NCI-H2107 treated with DMSO at 0.1 percent for 48 hours (cell line): ENCODE measurements at regions not wholly inside any gene's neighbourhood (a gene's known extent, or its start where the extent isn't known, plus 50 kb on each side); places are given as distances from the start of the nearest gene placed in this dataset.

Experiments
- DNase-seq: peaks from one replicate; lab custom pipeline; 2025; ENCODE audit not compliant: unreplicated experiment; lab: John Stamatoyannopoulos, UW

DNA sequence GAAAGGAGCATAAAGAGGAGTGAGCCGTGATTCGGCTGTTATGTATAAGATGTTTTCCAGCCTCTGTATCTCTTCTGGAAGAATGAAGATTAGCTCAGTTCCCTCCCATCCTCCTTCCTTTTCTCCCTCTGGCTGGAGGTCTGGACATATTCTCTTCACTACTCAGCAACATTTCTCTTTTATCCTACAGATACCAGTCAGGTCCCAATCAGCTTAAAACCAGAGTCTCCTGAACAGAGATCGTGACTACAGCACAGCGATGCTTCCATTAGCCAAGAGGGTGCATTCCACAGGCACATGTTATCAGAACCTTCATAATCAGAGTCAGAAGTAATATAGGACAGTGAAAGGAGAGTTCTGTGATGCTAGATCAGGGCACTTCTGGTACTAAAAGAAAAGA, 133.9 kb upstream of the SOX4 start:
- DNase-seq = no peak

- no peak for DNase-seq
These were observed 131.6 kb upstream of the SOX4 start for GRCh38 chr6:21461844-21462518.

GRCh38 chr6:21462519-21462852, 131.1 kb upstream of the SOX4 start:
- DNase-seq = no peak

DNA sequence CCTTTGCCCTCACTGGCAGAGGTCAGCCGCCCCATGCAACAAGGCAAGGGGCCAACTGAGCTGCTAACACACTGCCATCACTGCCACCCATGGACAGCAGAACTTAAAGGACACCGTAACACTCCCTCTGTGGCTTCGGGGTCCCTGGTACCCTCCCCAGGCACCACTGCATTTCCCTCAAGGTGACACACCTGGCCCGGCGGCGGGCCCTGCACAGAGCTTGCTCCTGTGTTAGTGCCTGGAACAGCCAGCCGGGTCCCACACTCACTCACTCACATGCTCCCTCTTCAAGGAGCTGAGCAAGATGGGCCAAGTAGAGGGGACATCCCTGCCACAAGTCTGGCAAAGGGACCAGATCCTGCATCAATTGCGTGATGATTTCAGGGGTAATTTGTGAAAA, 126.5 kb upstream of the SOX4 start:
- DNase-seq = no peak

DNA sequence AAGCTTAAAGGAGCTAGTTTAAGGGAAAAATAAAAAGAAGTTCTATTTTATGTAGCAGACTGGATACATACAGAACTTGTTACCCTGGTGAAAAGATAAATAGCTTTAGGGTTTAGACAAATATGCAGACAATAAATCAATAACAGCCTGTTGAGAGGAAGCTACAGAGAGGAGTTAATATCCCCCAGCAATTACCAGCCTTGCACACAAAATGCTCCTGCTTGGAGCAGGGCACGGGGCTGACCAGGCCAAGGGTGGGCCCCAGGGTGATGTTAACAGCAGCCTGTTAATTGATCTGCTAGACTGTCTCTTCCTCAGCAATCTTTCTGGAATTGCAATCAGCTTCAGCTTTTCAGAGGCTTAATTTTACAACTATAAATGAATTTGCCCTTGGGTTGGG, 125.1 kb upstream of the SOX4 start:
- no peak for DNase-seq

DNA sequence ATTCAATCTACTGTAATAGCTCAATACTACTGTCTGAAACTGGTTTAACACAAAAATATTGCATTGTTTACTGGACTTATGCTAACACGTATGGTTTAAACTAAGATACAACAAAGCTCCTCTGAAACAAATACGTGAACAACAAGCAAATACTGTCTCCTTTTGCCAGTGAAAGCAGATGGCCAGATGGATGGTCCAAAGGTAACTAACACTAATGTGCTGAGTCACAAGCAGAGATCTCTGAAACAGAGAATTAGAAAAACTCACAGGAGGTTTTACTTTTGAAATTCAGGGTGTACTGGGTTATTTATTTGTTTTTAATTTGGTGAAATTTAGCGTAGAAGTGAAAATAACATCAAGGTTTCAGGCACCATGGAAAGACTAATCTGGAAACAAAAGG, 124.3 kb upstream of the SOX4 start:
- no peak for DNase-seq

GRCh38 chr6:21476112-21476511, 117.4 kb upstream of the SOX4 start:
- DNase-seq = no peak

GRCh38 chr6:21478411-21478810, 115.1 kb upstream of the SOX4 start:
- no peak for DNase-seq

- no peak for DNase-seq
These were observed 114.5 kb upstream of the SOX4 start for GRCh38 chr6:21478883-21479539.

DNA sequence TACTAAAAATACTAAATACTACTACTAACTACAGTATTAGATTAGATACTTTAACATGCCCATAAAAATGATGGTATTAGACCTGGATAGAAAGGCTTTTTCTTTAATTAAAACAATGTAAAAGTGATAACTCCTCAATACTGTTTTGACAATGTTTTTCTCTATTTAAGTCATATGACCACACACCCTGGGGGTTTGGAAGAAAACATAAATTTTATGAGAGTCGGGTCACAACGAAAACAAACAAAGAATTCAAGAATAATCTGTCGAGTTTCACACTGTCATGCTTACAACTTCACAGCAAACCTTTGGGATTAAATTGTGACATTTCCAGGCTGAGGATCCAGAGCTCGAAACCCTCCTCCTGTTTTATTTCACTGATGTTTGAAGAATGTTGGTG, 107.4 kb upstream of the SOX4 start:
- DNase-seq = no peak

- DNase-seq = no peak
These were observed 103.7 kb upstream of the SOX4 start for GRCh38 chr6:21489826-21490225.

DNA sequence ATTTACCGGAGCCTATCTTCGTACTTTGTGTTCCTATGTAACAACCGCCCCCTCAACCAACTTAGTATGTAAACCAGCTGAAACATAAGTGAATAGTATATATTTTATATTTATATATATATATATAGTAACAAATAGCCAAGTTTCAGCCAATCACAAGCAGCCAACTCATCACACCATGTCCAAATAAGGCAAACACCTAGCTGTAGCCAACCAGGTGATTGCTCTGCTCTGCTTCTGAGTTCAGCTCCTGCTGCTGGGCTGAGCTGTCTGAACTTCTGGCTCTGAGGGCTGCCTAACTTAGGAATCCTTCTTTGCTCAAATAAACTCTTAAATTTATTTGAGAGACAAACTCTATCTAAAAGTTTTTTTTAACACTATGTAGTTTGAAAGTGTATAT, 101.6 kb upstream of the SOX4 start:
- no peak for DNase-seq

GRCh38 chr6:21494505-21494904, 99.0 kb upstream of the SOX4 start:
- no peak for DNase-seq

DNA sequence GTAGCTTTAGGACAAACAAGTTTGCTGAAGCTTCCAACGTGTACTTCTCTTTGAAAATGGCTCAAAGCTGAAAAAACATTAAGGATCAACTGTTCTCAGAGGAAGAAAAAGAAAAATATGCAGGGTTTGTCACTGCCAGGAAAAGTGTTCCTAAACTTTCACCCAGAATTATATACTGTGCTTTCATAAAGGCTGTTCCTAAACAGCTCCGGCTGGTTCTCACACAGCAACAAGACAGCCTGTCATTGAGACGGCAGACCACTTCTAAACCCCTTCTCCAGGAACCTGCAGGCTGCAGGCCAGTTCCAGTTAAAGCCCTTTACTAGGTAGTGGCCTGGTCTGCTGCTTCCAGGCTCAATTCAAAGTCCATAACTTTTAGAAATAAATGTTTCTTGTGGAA, 97.4 kb upstream of the SOX4 start:
- DNase-seq = no peak

GRCh38 chr6:21496706-21497105, 96.8 kb upstream of the SOX4 start:
- no peak for DNase-seq

DNA sequence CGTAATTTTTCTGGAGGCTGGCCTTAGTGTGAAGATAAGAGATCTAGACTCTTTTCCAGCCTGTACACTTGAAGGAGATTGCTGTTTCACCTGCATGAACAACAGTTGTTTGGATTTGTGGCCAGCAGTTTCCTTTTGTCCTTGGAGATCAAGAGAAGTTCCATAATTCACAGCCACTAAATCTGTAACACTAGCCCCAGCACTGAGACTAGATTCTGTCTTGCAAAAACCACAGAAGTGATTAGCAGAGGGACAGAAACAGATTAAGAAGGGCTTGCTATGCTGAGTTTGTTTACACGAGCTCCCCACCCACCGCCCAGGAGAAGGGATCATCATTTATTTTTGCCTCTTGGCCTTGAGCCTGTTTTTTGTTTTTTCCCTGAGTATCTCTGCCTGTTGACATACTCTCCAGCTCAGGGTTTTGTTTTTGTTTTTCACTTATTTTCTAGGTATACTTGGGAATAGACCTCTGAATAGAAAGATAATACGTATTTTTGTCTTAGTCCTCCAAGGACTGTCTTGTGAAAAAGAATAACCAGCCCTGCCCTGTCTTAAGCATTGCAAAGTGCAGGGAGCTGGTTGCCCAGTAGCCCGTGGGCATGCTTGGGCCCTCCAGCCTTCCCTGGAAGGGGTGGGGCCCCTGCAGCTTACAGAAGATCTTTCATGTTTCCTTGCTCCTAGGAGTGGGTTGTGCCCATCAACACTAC, 93.1 kb upstream of the SOX4 start:
- peak; percentile 84 for DNase-seq

DNA sequence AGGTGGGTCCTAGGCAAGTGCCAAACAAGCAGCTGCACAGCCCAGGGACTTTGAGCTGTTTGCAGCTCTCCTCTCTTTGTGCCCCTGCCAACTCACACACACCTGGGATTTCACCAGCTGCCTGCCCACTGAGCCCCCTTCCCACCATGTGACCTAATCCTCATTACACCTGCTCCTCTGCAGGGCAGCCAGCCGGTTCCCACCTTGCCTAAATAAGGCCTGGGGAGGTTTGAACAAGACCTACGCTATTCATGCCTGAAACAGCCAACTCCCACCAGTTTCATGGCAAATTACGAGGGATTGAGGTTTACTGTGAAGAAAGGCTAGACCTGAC, 92.6 kb upstream of the SOX4 start:
- DNase-seq = peak; percentile 84

GRCh38 chr6:21501815-21502214, 91.7 kb upstream of the SOX4 start:
- DNase-seq = no peak

- no peak for DNase-seq
These were observed 90.9 kb upstream of the SOX4 start for GRCh38 chr6:21502682-21503081.

- DNase-seq = no peak
These were observed 88.8 kb upstream of the SOX4 start for GRCh38 chr6:21504790-21505189.

DNA sequence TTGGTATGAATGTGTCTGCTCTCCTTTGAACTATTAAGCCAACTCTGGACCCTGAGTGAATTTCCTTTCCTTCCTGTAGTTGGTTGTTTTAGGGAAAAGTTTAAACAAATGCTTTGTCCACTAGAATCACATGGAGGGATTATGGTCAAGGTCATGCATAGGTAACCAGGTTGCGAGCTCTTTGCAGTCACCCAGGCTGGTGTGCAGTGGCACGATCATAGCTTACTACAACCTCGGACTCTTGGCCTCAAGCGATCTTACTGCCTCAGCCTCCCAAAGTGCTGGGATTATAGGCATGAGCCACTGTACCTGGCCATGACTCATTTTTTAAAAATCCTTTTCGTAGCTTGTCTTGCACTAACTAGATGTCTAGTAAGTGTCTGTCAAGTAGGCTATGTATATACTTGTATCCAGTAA, 88.0 kb upstream of the SOX4 start:
- DNase-seq = no peak

- DNase-seq = no peak
These were observed 87.4 kb upstream of the SOX4 start for GRCh38 chr6:21506126-21506525.

- no peak for DNase-seq
These were observed 85.7 kb upstream of the SOX4 start for GRCh38 chr6:21507811-21508210.
